GM18861 (cell line): ENCODE measurements at regions not wholly inside any gene's neighbourhood (a gene's known extent, or its start where the extent isn't known, plus 50 kb on each side); places are given as distances from the start of the nearest gene placed in this dataset.
"Not testable (repeated sequence)": the region's sequence is repeated elsewhere in the genome, so short reads cannot be mapped to it uniquely, and the experiment has no call there.

ENCODE experiments used
- ATAC-seq: cut with Tn5 transposase; IDR thresholded peaks from one replicate; pipeline ENCODE4 v1.9.1; 2021; ENCODE audit not compliant: unreplicated experiment

DNA sequence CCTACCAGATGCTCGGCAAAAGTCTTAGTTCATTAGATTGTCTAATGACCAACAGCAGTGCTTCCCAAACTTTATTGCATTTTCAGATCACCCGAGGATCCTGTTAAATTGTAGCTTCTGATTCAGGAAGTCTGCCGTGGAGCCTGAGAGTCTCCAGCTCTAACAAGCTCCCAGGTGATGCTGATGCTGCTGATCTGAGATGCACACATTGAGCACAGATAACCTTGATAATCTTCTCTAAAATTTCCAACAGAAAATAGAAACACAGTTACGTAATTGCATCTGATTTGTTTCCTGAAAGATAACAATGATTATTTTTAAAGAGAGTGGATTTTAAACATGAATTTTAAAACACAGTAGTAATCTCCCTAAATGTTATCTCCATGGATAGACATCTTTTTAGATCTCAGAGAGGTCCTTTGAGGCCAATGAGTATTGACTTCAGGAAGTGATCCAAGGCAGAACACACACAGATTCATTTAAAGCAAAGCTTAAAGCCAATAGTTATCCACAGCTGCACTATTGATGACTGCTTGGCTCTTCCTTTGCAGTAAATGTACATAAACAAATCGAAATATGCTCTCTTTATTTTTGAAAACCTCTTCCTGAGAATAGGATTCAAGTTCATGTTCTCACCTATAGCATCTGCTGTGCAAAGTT lies 122.8 kb upstream of the TNPO1 start:
- no peak for ATAC-seq

DNA sequence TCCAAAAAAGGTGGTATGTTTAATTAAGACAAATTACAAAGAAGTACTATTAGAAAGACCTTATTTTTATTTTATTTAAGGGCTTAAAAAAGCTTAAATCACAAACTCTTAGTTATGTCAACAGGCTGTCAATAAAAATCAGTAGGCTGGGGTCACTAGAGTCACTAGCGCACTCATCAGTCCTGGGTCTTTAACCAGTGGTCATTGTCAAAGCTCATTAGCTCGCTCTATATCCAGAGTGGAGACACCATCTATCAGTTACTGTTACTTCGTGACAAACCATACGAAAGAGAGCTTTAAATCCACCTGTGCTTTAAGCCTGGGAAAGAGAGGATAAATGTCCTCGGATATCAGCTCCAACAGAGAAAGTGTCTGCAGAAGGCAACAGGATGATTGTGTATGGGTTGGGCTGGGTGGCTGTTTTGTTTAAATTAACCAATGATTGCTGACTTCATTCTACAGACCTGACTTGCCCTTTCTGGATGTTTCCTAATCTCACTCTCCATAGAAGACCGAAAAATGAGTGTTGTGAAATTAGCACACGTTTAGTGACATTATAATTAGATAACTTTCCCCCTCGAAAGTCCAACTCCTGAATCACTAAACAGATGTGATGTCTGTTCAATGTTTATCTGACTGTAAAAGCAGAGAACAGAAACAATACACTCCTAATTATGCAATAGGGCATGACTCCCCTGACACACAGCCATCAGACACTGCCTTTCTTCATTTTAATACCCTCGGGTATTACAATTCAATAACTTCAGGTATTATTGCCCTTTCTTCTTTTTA lies 123.6 kb upstream of the TNPO1 start:
- ATAC-seq, result no peak

DNA sequence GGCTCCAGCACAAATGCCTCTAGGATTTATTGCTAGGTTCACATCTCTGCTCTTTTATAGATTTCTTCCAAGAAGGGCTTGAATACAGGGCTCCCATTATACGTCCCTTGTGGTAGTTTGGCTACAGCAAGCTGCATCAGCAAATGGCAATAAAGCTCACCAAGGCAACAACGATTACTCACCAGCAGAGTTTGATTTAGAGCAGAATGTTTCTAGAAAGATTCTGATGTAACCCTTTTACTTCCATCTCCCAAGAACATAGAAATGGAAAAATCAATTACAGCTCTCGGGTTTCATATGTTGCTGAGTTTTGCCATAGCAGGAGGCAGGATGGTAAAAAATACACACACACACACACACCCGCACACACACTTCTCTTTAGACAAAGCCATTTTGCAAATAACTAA lies 124.2 kb upstream of the TNPO1 start:
- ATAC-seq, result no peak

DNA sequence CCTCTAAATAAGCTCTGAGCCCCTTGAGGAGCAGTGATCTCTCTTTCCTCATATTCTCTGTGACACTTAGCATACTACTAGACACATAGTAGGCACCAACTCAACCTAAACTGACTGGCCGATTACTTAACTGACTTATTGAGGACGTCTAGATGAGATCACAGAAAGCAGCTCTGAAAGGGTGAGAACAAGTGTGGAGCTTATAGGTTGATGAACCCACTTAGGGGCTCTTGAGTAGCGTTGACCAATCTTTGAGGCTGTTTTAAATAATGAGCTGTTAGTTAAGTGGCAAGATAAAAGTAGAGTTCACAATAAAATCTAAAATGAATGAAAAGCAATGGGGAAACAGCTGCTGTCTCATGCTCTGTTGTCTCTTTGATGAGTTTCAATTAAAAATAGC lies 124.7 kb upstream of the TNPO1 start:
- ATAC-seq, result no peak

DNA sequence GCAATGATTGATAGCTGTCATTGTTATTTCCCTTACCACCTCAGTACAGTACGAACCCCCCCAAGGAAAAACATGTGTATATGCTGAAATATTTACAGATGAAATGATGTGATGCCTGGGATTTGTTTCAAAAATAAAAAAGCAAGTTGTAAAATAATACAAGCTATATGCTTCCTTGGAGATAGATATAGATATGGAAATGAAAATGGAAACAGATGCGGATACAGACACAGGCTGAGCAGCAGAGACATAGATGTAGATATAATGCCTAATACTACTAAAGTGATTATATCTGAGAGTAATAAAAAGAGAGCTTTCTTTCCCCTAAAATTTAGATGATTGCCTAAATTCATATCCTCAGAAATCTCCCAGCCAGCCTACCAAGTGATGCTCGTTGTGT lies 127.5 kb upstream of the TNPO1 start:
- no peak for ATAC-seq

DNA sequence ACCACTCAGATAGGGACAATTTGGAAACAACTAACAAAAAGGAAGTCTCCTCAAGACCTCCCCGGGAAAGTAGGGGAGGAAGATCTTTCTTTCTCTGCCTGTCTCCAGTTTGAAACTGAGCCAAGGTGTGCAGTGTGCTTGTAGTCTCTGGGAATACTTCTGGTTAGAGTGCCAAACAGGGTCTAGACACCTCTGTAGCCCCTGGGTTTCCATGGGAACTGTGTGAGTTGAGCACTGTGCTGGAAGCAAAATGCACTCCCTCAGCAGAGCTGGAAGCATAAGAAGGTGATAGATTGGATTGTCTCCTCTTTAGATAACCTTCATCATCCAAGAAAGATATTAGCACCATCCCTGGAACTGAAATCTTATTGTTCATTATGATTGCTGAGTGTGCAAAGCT lies 129.2 kb upstream of the TNPO1 start:
- ATAC-seq, result no peak

DNA sequence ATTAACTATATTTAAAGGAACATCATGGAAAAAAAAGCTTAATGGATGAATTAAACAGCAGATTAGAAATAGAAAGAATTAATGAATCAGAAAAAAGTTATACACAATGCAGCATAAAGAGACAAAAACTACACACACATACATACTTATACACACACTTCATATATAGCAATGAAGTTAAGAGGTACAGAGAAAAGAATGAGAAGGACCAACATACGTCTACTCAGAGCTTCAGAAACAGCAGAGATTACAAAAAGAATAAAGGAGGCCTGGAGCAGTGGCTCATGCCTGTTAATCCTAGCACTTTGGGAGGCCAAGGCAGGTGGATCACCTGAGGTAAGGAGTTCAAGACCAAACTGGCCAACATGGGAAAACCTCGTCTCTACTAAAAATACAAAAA lies 133.9 kb upstream of the TNPO1 start:
- no peak for ATAC-seq

DNA sequence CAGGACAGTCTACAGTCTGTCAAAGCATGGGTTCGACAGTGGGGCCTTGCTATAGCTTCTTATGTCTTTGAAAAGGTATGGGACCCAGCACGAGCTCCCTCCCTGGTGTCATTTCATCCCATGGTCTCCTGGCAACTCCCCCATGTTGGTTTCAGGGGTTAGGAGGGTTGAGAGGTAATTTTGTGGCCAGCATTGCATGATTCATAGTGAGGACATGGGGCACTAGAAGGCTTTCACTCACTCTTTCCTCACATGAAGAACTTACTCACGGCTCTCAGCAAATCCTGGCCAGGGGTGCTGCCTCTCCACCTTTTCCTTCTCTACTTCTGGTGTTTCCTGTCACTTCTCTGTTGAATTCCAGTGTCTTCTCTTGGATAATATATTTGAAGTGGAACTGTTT lies 134.7 kb upstream of the TNPO1 start:
- ATAC-seq, result no peak

DNA sequence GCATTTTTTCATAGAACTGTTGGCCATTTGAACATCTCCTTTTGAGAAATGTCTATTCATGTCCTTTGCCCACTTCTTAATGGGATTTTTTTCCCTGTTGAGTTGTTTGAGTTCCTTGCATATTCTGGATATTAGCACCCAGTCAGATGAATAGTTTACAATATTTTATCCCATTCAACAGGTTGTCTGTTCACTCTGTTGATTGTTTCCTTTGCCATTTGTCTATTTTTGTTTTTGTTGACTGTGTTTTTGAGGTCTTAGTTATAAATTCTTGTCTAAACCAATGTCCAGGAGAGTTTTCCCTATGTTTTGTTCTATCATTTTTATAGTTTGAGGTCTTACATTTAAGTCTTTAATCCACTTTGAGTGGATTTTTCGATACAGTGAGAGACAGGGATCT lies 139.0 kb upstream of the TNPO1 start:
- no peak for ATAC-seq

DNA sequence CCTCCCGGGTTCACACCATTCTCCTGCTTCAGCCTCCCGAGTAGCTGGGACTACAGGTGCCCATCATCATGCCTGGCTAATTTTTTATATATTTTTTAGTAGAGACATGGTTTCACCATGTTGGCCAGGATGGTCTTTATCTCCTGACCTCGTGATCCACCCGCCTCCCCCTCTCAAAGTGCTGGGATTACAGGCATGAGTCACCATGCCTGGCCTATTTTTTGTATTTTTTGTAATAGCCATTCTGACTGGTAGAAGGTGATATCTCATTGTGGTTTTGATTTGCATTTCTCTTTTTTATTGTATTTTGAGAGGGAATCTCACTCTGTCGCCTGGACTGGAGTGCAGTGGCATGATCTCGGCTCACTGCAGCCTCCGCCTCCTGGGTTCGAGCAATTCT lies 139.6 kb upstream of the TNPO1 start:
- not testable (repeated sequence) for ATAC-seq

DNA sequence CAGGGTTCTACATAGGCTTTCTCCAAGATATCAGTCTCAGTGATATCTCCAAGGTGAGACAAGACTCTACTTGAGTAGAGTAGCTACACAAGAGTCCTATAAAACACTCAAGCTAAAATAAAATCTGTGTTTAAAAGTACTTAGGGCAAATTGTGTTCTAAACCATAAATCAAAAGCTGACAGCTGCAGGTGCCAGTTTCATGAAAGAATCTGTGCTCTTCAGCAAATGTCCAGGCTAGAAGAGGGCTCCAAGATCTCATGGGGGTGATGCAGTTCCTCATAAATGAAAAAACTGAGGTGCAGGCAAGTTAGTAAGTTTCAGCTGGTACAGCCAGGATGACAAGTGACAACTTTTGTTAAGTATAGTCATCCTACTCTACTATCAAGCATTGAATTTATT lies 142.8 kb upstream of the TNPO1 start:
- ATAC-seq, result no peak

DNA sequence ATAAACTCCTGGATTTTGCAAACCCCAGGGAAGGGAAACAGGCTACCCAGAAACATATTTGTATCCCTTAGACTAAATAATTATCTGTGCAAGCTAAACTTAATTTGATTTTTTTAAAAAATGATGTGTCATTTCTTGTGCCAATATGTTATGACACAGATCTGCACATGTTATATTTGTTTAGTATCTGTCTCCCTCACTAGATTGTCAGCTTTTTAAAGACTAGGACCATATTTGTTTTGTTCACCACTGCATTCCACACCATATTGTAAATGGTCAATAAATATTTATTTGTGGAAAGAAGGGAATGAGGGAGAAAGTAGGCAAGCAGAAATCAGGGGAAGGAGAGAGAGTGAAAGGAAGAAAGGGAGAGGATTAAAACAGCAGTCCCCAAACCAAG lies 143.3 kb upstream of the TNPO1 start:
- ATAC-seq, result no peak

DNA sequence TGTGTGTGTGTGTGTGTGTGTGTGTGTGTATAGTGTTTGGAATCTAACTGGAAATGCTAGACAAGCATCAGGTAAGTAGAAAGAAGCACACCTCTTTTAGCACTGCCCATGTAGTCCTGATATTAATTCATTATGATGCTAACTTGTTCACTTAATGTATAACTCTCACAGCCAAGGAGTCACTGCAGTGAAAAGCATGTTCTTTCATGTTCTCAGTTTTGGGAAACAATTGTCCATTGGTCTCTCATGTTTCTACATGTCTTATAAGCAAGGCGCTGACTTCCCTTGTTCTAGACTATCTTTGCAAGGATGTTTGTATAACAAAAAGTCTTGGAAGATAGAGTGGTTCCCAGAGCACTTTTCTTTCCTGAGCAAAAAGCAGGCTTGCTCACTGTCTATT lies 148.8 kb upstream of the TNPO1 start:
- ATAC-seq, result no peak

DNA sequence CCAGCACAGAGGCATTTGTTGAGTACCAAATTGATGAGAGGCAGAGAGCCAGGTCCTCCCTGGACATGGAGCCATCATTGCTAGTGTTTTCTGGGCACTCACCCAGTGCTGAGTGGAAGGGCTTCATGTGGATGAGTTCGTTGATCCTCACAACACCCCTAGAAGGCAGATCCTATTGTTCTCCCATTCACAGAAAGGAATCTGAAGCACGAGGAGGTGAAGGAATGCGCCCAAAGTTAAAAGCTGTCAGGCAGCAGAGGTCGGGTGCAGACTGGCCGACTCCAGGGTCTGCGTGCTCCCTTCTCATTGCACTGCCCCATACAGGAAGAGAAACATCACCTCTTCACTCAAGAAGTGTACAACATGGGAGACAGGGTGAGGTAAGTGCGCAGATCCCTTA lies 153.5 kb upstream of the TNPO1 start:
- no peak for ATAC-seq

DNA sequence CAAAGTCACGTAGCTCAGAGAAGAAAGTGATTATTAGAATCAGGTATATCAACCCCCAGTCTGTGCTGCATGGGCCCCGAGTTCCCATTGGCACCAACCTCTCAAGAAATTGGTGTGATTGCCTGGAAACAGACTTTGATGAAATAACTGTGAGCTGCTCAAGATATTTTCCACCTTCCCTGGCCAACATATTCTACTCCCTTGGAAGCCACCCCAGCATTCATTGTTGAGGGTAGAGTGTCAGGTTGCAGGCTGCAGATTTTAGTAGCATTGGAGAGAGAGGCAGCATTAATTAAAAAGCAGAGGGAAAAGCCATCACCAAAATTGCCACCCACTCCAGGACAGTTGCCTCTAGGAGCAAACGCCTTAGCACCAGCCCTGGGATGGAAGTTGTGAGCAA lies 154.2 kb upstream of the TNPO1 start:
- no peak for ATAC-seq

DNA sequence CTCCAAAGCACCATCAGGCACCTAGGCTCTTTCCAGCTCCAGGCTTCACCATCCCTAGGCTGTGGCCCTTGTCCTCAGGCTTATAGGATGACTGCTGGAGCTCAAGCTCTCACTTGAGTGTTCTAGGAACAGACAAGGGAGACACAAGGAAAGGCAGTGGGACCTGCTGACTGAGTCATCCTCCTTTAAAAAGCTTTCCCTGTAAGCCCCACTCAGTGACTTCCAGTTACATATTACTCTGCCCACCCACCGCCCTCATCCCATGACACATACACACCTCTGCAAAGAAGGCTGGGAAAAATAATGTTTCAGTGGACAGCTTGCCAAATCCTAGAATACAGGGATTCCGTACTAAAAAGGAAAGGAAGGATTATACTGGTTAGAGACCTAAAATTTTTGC lies 154.2 kb upstream of the ZNF366 start:
- ATAC-seq, result no peak

DNA sequence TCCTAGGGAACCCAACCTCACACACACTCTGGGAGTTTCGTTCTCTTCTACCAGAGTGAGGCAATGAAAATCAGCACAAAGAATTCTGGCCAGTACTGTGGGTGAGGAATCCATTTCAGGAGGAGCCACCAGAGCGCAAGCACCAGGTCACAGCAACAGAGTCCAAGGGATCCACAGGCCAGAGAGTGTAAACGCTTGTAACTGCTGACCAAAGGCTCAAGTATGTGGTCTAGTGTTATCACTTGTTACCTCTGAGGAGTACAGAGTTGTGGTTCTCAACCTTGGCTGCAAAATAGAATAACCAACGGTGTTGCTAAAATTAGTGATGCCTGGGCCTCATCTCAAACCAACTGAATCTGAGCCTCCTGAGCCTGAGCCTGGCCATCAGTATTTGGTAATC lies 152.5 kb upstream of the ZNF366 start:
- ATAC-seq, result no peak

DNA sequence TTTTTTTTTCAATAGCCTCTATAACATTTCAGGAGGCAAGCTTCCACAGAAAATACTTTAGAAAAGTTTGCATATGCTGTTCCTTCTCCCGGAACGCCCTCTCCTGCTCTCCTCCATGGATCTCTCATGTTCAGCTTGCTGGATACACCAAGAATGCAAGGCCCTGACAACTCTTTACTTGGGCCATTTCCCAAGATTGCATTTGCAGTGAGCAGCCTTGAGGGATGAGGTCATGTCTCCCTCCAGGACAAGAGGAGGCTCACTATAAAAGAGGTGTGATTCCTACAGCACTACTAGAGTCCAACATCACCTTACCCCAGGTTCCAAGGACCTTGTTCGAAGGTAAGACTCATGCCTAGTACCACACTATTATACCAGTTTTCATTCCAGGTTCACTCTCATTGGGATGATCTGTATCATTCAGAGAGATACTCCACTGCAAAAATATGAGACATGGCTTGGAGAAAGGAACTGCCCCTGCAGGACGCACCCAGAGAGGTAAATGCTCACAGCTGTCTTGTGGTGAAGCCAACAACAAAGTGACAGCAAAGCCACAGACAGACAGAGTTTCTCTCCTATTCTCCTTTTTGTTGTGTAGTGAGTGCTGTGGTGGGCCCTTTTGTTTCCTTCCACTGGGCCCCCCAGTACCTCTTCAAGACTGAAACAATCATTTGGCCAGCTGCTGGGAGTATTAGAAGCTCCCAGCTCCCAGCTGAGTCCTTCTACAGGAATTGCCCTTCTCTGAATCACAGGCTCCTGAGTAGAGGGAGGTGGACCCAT lies 151.7 kb upstream of the ZNF366 start:
- ATAC-seq, result no peak

DNA sequence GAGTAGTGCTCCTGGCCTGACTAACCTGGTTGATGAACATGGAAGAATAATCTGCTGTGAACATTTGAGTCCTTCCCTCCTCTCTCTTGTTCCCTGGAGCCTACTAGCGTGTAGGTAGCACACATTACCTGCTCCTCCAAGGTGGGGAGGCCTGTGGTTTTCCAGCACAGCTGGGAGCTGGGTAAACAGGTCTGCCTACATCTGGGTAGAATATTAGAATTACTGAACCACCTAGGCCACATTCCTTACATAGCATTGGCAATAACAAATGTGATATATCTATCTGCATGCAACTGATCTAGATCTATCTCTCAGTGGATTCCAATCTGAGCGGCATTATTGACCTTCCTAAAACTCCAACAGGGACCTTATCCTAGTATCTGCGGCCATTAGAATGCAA lies 151.0 kb upstream of the ZNF366 start:
- no peak for ATAC-seq

DNA sequence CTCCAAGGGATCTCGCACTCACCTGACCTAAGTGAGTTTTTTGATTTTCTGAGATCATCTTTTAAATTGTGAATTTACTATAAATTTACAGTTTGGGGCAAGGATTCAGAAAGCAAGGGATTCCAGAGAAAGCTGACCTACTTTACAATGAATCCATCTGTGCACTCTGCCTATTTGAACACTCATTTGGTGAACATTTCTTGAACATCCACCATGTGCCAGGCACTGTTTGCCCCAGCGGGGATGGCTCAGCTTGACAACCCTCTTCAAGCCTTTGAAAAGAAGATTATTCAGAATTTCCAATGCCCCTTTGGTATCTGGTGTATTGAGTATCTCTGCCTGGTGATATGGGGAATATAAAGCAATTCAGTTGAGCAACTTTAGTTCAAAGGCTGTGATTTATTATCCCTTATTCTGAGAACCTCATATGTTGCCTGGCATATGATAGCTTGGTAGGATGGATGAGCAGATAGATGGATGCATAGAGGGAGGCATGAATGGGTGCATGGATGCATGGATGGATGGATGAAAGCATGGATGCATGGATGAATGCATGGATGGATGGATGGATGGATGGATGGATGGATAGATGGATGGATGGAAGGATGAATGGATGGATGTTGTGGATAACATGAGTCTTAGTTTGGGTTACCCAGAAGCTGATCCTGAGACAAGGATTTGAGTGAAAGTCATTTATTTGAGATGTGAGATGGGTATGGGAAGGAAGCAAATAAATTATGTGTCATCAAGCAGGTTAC lies 149.7 kb upstream of the ZNF366 start:
- no peak for ATAC-seq

DNA sequence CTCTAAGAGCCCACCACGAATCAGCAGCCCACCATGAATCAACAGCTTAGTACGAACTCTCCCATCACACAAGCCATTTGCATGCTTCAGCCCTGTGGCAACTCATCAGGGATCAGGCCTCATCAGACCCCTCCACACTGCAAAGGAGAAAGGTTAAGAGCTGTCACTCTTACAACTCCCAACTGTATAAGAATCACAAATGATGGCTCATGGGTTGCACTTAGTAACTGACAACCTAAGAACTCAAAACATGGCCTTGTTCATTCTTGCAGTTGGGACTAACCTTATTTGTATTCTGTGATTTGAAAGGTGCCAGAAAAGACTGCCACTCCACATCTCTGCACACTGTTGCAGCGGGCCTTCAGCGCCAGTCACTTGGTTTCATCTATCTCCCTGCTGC lies 149.1 kb upstream of the ZNF366 start:
- ATAC-seq, result no peak
